AG08395 (cell line): ENCODE measurements at regions not wholly inside any gene's neighbourhood (a gene's known extent, or its start where the extent isn't known, plus 50 kb on each side); places are given as distances from the start of the nearest gene placed in this dataset.

ENCODE experiments used
- DNase-seq: peaks from one replicate; pipeline ENCODE4 v3.0.0; 2012; ENCODE audit warnings: mixed read lengths, low spot score

GRCh38 chr3:182078316-182078715 is 366.6 kb downstream of the SOX2 start:
- DNase-seq, result no peak

- DNase-seq, result no peak
Observed at GRCh38 chr3:182078929-182079328, 367.2 kb downstream of the SOX2 start.

GRCh38 chr3:182081096-182081495 is 369.4 kb downstream of the SOX2 start:
- no peak for DNase-seq

GRCh38 chr3:182083112-182083511 is 371.4 kb downstream of the SOX2 start:
- DNase-seq, result no peak

- DNase-seq, result no peak
Observed at GRCh38 chr3:182092662-182093262, 381.0 kb downstream of the SOX2 start.

GRCh38 chr3:182094321-182094720 is 382.6 kb downstream of the SOX2 start:
- DNase-seq, result no peak

GRCh38 chr3:182104881-182105280 is 393.2 kb downstream of the SOX2 start:
- no peak for DNase-seq

- no peak for DNase-seq
Observed at GRCh38 chr3:182105875-182106274, 394.1 kb downstream of the SOX2 start.

- DNase-seq, result no peak
Observed at GRCh38 chr3:182108371-182108770, 396.6 kb downstream of the SOX2 start.

GRCh38 chr3:182111967-182112366 is 400.2 kb downstream of the SOX2 start:
- no peak for DNase-seq

- DNase-seq, result no peak
Observed at GRCh38 chr3:182115328-182116015, 403.7 kb downstream of the SOX2 start.

GRCh38 chr3:182116386-182116785 is 404.7 kb downstream of the SOX2 start:
- no peak for DNase-seq

GRCh38 chr3:182117131-182117530 is 405.4 kb downstream of the SOX2 start:
- DNase-seq, result no peak

- DNase-seq, result no peak
Observed at GRCh38 chr3:182117583-182117982, 405.9 kb downstream of the SOX2 start.

- DNase-seq, result no peak
Observed at GRCh38 chr3:182118066-182118465, 406.3 kb downstream of the SOX2 start.

- no peak for DNase-seq
Observed at GRCh38 chr3:182121401-182121800, 409.7 kb downstream of the SOX2 start.

GRCh38 chr3:182122779-182123178 is 411.1 kb downstream of the SOX2 start:
- DNase-seq, result no peak

- DNase-seq, result no peak
Observed at GRCh38 chr3:182124187-182124586, 412.5 kb downstream of the SOX2 start.

GRCh38 chr3:182124716-182125115 is 413.0 kb downstream of the SOX2 start:
- DNase-seq, result no peak

- DNase-seq, result no peak
Observed at GRCh38 chr3:182129740-182130139, 418.0 kb downstream of the SOX2 start.

GRCh38 chr3:182133752-182134151 is 422.0 kb downstream of the SOX2 start:
- no peak for DNase-seq

GRCh38 chr3:182135056-182135455 is 423.3 kb downstream of the SOX2 start:
- no peak for DNase-seq

- DNase-seq, result no peak
Observed at GRCh38 chr3:182136008-182136910, 424.5 kb downstream of the SOX2 start.
